ENCODE measurements at regions not wholly inside any gene's neighbourhood (a gene's known extent, or its start where the extent isn't known, plus 50 kb on each side); places are given as distances from the start of the nearest gene placed in this dataset.

DNA sequence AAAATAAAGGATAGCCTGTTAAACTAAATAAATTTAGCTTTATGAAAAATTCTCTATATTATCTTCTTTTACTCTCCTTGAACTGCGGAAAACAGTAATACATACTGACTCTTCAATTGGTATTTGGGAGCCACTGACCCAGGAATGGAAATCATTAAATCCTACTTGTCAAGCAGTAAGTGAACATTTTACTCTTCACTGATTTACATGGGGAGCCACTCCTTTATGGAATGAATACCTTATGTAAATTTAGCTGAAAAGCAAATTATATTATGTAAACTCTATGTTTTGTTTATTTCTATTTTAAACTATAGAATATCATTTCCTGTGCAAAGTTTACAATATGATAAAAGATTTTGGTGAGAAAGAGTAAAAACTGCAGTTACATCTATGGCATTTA, 85.2 kb downstream of the STRADB start:
- H3K4me3 Mint-ChIP-seq (ENCODE audit: unreplicated experiment) = no peak overlapping the region
- no peak for FAIRE-seq
- Histone ChIP-seq H3K79me2 (ENCODE audit: insufficient read depth, low read length) (no peaks in the 10 kb centered on the region), H3K27ac (ENCODE audit: low read depth, low read length) (no peak overlapping the region), H3K36me3 (ENCODE audit: insufficient read depth, low read length) (no peaks in the 10 kb centered on the region), H3K27me3 (ENCODE audit: insufficient read depth, low read length) (no peaks in the 10 kb centered on the region), H3K9ac (ENCODE audit: low read length) (no peak overlapping the region), H2AFZ (ENCODE audit: low read depth, low read length) (no peak overlapping the region), H3K4me1 (ENCODE audit: insufficient read depth, low read length) (peaks cover 5% of the 10 kb centered on the region), H3K9me3 (ENCODE audit: insufficient read depth, low read depth, low read length) (peaks cover 4% of the 10 kb centered on the region), H3K4me3 (ENCODE audit: insufficient read depth, low read depth, low read length) (no peak overlapping the region), H4K20me1 (ENCODE audit: insufficient read depth, low read length) (no peaks in the 10 kb centered on the region), H3K4me2 (ENCODE audit: low read length) (no peak overlapping the region)
- no peak for DNase-seq (ENCODE audit: low read depth)
- no peaks in the 10 kb centered on the region for H3K36me3 Mint-ChIP-seq (ENCODE audit: low read depth, unreplicated experiment)
- peaks cover 6% of the 10 kb centered on the region for H3K9me3 Mint-ChIP-seq (ENCODE audit: unreplicated experiment)
- peaks cover 7% of the 10 kb centered on the region for H3K4me1 Mint-ChIP-seq (ENCODE audit: low read depth, unreplicated experiment)
- no peak for TF ChIP-seq EZH2 (IDR thresholded peaks at IDR 0.05; ENCODE audit: insufficient read depth, low read length)
- TF ChIP-seq, protein P1, sequence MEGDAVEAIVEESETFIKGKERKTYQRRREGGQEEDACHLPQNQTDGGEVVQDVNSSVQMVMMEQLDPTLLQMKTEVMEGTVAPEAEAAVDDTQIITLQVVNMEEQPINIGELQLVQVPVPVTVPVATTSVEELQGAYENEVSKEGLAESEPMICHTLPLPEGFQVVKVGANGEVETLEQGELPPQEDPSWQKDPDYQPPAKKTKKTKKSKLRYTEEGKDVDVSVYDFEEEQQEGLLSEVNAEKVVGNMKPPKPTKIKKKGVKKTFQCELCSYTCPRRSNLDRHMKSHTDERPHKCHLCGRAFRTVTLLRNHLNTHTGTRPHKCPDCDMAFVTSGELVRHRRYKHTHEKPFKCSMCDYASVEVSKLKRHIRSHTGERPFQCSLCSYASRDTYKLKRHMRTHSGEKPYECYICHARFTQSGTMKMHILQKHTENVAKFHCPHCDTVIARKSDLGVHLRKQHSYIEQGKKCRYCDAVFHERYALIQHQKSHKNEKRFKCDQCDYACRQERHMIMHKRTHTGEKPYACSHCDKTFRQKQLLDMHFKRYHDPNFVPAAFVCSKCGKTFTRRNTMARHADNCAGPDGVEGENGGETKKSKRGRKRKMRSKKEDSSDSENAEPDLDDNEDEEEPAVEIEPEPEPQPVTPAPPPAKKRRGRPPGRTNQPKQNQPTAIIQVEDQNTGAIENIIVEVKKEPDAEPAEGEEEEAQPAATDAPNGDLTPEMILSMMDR (IDR thresholded peaks at IDR 0.05; ENCODE audit: insufficient read depth, low read depth, low read length) = no peak
- no peaks in the 10 kb centered on the region for H3K27me3 Mint-ChIP-seq (ENCODE audit: low read depth, unreplicated experiment)
- H3K27ac Mint-ChIP-seq (ENCODE audit: unreplicated experiment) = no peak overlapping the region

DNA sequence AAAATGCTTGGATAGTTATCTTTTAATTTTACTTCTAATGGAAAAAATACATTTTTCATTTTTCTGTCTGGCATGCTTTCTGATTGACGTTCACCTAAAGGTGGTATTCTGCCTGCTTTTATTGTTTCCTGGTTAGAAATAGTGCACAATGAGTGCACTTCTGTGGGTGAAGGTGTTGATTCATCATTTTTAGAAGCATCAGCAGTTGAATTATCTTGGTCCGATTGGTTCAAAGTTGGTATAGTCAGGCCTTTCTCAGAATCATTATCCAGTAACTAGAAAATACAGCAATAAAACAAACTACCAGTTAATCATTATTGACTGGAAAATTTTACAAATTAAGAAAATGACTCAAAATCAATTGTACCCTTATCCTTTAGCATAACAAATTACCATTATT, 84.5 kb downstream of the STRADB start:
- DNase-seq (ENCODE audit: low read depth) = no peak
- Histone ChIP-seq H3K27ac (ENCODE audit: low read depth, low read length) (no peak overlapping the region), H2AFZ (ENCODE audit: low read depth, low read length) (no peak overlapping the region), H3K79me2 (ENCODE audit: insufficient read depth, low read length) (no peaks in the 10 kb centered on the region), H4K20me1 (ENCODE audit: insufficient read depth, low read length) (no peaks in the 10 kb centered on the region), H3K36me3 (ENCODE audit: insufficient read depth, low read length) (no peaks in the 10 kb centered on the region), H3K9me3 (ENCODE audit: insufficient read depth, low read depth, low read length) (peaks cover 4% of the 10 kb centered on the region), H3K27me3 (ENCODE audit: insufficient read depth, low read length) (no peaks in the 10 kb centered on the region), H3K4me2 (ENCODE audit: low read length) (no peak overlapping the region), H3K4me3 (ENCODE audit: insufficient read depth, low read depth, low read length) (no peak overlapping the region), H3K4me1 (ENCODE audit: insufficient read depth, low read length) (peaks cover 5% of the 10 kb centered on the region), H3K9ac (ENCODE audit: low read length) (no peak overlapping the region)
- H3K4me1 Mint-ChIP-seq (ENCODE audit: low read depth, unreplicated experiment) = peaks cover 11% of the 10 kb centered on the region
- no peak for FAIRE-seq
- no peaks in the 10 kb centered on the region for H3K36me3 Mint-ChIP-seq (ENCODE audit: low read depth, unreplicated experiment)
- no peaks in the 10 kb centered on the region for H3K27me3 Mint-ChIP-seq (ENCODE audit: low read depth, unreplicated experiment)
- TF ChIP-seq EZH2 (IDR thresholded peaks at IDR 0.05; ENCODE audit: insufficient read depth, low read length) = no peak
- TF ChIP-seq, protein P1 (IDR thresholded peaks at IDR 0.05; ENCODE audit: insufficient read depth, low read depth, low read length) = no peak
- no peak overlapping the region for H3K4me3 Mint-ChIP-seq (ENCODE audit: unreplicated experiment)
- H3K9me3 Mint-ChIP-seq (ENCODE audit: unreplicated experiment) = peaks cover 6% of the 10 kb centered on the region
- H3K27ac Mint-ChIP-seq (ENCODE audit: unreplicated experiment) = no peak overlapping the region

DNA sequence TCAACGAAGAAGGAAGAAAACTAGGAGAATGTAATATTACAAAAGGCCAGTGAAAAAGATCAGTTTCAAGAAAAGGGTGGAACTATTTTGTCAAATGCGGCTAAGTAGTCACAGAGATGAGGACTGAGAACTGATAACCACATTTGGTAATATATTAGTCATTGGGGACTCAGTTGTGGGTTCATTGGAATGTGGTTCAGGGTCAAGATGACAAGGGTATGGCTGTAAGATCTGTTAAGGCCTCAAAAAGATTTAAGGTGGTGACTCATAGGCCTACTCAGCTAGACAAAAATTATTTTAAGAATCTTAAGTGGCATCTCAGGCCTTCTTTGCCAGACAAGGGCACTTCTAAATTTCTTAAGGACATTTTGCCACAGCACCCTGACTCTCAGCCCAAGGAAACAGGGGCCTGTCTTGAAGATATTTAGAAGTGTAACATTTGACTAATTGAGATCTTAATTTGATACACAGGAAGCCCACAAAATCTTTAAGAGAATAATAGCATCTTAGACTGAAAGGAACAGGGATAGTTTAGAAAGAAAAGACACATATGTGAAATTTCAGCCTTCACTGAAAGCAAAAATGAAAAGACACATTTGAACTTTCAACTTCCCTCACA, 81.3 kb downstream of the STRADB start:
- Histone ChIP-seq H3K9me3 (ENCODE audit: insufficient read depth, low read depth, low read length) (peaks cover 4% of the 10 kb centered on the region), H3K79me2 (ENCODE audit: insufficient read depth, low read length) (no peaks in the 10 kb centered on the region), H3K4me2 (ENCODE audit: low read length) (peak overlapping the region; percentile 10), H2AFZ (ENCODE audit: low read depth, low read length) (no peak overlapping the region), H3K9ac (ENCODE audit: low read length) (no peak overlapping the region), H3K36me3 (ENCODE audit: insufficient read depth, low read length) (no peaks in the 10 kb centered on the region), H3K27ac (ENCODE audit: low read depth, low read length) (peak overlapping the region; percentile 6), H3K4me3 (ENCODE audit: insufficient read depth, low read depth, low read length) (no peak overlapping the region), H3K27me3 (ENCODE audit: insufficient read depth, low read length) (no peaks in the 10 kb centered on the region), H3K4me1 (ENCODE audit: insufficient read depth, low read length) (peaks cover 5% of the 10 kb centered on the region), H4K20me1 (ENCODE audit: insufficient read depth, low read length) (no peaks in the 10 kb centered on the region)
- peaks cover 11% of the 10 kb centered on the region for H3K9me3 Mint-ChIP-seq (ENCODE audit: unreplicated experiment)
- no peak for TF ChIP-seq EZH2 (IDR thresholded peaks at IDR 0.05; ENCODE audit: insufficient read depth, low read length)
- TF ChIP-seq, protein P1 (IDR thresholded peaks at IDR 0.05; ENCODE audit: insufficient read depth, low read depth, low read length) = no peak
- peaks cover 11% of the 10 kb centered on the region for H3K4me1 Mint-ChIP-seq (ENCODE audit: low read depth, unreplicated experiment)
- H3K36me3 Mint-ChIP-seq (ENCODE audit: low read depth, unreplicated experiment) = no peaks in the 10 kb centered on the region
- H3K4me3 Mint-ChIP-seq (ENCODE audit: unreplicated experiment) = peak overlapping the region; percentile 36
- peak overlapping the region; percentile 80 for H3K27ac Mint-ChIP-seq (ENCODE audit: unreplicated experiment)
- peak; percentile 84 for FAIRE-seq
- DNase-seq (ENCODE audit: low read depth) = peak; percentile 96
- no peaks in the 10 kb centered on the region for H3K27me3 Mint-ChIP-seq (ENCODE audit: low read depth, unreplicated experiment)
